Stimulated activated naive CD4-positive, alpha-beta T cell treated with Interleukin-2 at 50 U/mL for 16 hours (primary cell): ENCODE measurements at regions not wholly inside any gene's neighbourhood (a gene's known extent, or its start where the extent isn't known, plus 50 kb on each side); places are given as distances from the start of the nearest gene placed in this dataset.

ENCODE experiments used
- DNase-seq: peaks from one replicate; lab custom pipeline; 2025; lab: John Stamatoyannopoulos, UW

GRCh38 chr13:89899302-89900103 lies 1448.0 kb upstream of the MIR17HG start:
- DNase-seq, result no peak

- no peak for DNase-seq
These were observed 1447.3 kb upstream of the MIR17HG start for GRCh38 chr13:89900104-89900765.

- DNase-seq, result no peak
These were observed 1445.3 kb upstream of the MIR17HG start for GRCh38 chr13:89902223-89902622.

GRCh38 chr13:89903115-89903514 lies 1444.4 kb upstream of the MIR17HG start:
- DNase-seq, result no peak

GRCh38 chr13:89910166-89910565 lies 1437.3 kb upstream of the MIR17HG start:
- no peak for DNase-seq

- DNase-seq, result no peak
These were observed 1430.9 kb upstream of the MIR17HG start for GRCh38 chr13:89916551-89916950.

- DNase-seq, result no peak
These were observed 1427.0 kb upstream of the MIR17HG start for GRCh38 chr13:89920461-89920860.

GRCh38 chr13:89923052-89923451 lies 1424.4 kb upstream of the MIR17HG start:
- no peak for DNase-seq

GRCh38 chr13:89923736-89924135 lies 1423.8 kb upstream of the MIR17HG start:
- DNase-seq, result no peak

- DNase-seq, result no peak
These were observed 1422.4 kb upstream of the MIR17HG start for GRCh38 chr13:89925107-89925506.

- no peak for DNase-seq
These were observed 1416.6 kb upstream of the MIR17HG start for GRCh38 chr13:89930861-89931260.

GRCh38 chr13:89932902-89933301 lies 1414.6 kb upstream of the MIR17HG start:
- DNase-seq, result no peak

GRCh38 chr13:89936256-89936655 lies 1411.2 kb upstream of the MIR17HG start:
- no peak for DNase-seq

- no peak for DNase-seq
These were observed 1410.1 kb upstream of the MIR17HG start for GRCh38 chr13:89937420-89937819.

GRCh38 chr13:89940383-89940782 lies 1407.1 kb upstream of the MIR17HG start:
- DNase-seq, result no peak

- no peak for DNase-seq
These were observed 1404.3 kb upstream of the MIR17HG start for GRCh38 chr13:89943139-89943538.

GRCh38 chr13:89950225-89950624 lies 1397.3 kb upstream of the MIR17HG start:
- DNase-seq, result no peak

- no peak for DNase-seq
These were observed 1396.1 kb upstream of the MIR17HG start for GRCh38 chr13:89951341-89951740.

GRCh38 chr13:89953581-89953980 lies 1393.9 kb upstream of the MIR17HG start:
- no peak for DNase-seq

GRCh38 chr13:89955773-89956172 lies 1391.7 kb upstream of the MIR17HG start:
- no peak for DNase-seq

GRCh38 chr13:89959074-89959473 lies 1388.4 kb upstream of the MIR17HG start:
- DNase-seq, result no peak

GRCh38 chr13:89965252-89965651 lies 1382.2 kb upstream of the MIR17HG start:
- no peak for DNase-seq

- no peak for DNase-seq
These were observed 1381.0 kb upstream of the MIR17HG start for GRCh38 chr13:89966524-89966923.

GRCh38 chr13:89967701-89968100 lies 1379.8 kb upstream of the MIR17HG start:
- no peak for DNase-seq
